WERI-Rb-1 (cell line): ENCODE measurements at regions not wholly inside any gene's neighbourhood (a gene's known extent, or its start where the extent isn't known, plus 50 kb on each side); places are given as distances from the start of the nearest gene placed in this dataset.

Experiments
- DNase-seq: peaks from one replicate; pipeline ENCODE4 v3.0.0-alpha.2; 2020
- H3K27ac ChIP-seq: fragments of 250-450 bp; sonication (Bioruptor Pico); 2 replicates; pipeline ENCODE4 v1.5.1; 2020; ENCODE audit warnings: mild to moderate bottlenecking, moderate library complexity
- H3K27me3 ChIP-seq: fragments of 250-450 bp; sonication (Bioruptor Pico); 2 replicates; pipeline ENCODE4 v1.5.1; 2021; ENCODE audit warnings: mild to moderate bottlenecking, low read depth, moderate library complexity; ENCODE audit not compliant: insufficient read depth, severe bottlenecking
- H3K36me3 ChIP-seq: fragments of 250-450 bp; sonication (Bioruptor Pico); 2 replicates; pipeline ENCODE4 v1.5.1; 2020; ENCODE audit warnings: mild to moderate bottlenecking, moderate library complexity
- H3K4me3 ChIP-seq: 2 replicates; pipeline ENCODE4 v1.5.1; 2011; ENCODE audit warnings: low read depth, mild to moderate bottlenecking, control low read depth, low read length
- H3K9me3 ChIP-seq: fragments of 250-450 bp; sonication (Bioruptor Pico); 2 replicates; pipeline ENCODE4 v1.5.1; 2021; ENCODE audit warnings: mild to moderate bottlenecking, moderate library complexity; ENCODE audit not compliant: severe bottlenecking
- CTCF ChIP-seq: IDR thresholded peaks from 2 replicates; pipeline ENCODE4 v1.5.1; 2011; ENCODE audit warnings: low read depth, mild to moderate bottlenecking, control low read depth, inconsistent platforms, low read length

GRCh38 chr11:70507466-70508230, 109.3 kb downstream of the CTTN start:
- Histone ChIP-seq H3K27ac (no peak overlapping the region), H3K36me3 (no peaks in the 10 kb centered on the region), H3K4me3 (no peak overlapping the region), H3K27me3 (no peaks in the 10 kb centered on the region), H3K9me3 (no peaks in the 10 kb centered on the region)
- TF ChIP-seq CTCF, result no peak
- peak; percentile 1 for DNase-seq

GRCh38 chr11:70508231-70508480, 109.8 kb downstream of the CTTN start:
- no peaks in the 10 kb centered on the region for H3K36me3 ChIP-seq
- H3K27me3 ChIP-seq, result no peaks in the 10 kb centered on the region
- no peak overlapping the region for H3K4me3 ChIP-seq
- no peak for TF ChIP-seq CTCF
- no peak overlapping the region for H3K27ac ChIP-seq
- peaks cover 4% of the 10 kb centered on the region for H3K9me3 ChIP-seq
- DNase-seq, result peak; percentile 4

GRCh38 chr11:70509476-70509875, 111.1 kb downstream of the CTTN start:
- H3K4me3 ChIP-seq, result no peak overlapping the region
- peak; percentile 35 for DNase-seq
- no peaks in the 10 kb centered on the region for H3K27me3 ChIP-seq
- no peak overlapping the region for H3K27ac ChIP-seq
- peaks cover 11% of the 10 kb centered on the region for H3K9me3 ChIP-seq
- no peak for TF ChIP-seq CTCF
- H3K36me3 ChIP-seq, result no peaks in the 10 kb centered on the region

GRCh38 chr11:70510106-70510505, 111.8 kb downstream of the CTTN start:
- Histone ChIP-seq H3K9me3 (peaks cover 11% of the 10 kb centered on the region), H3K27ac (no peak overlapping the region)
- no peak for TF ChIP-seq CTCF

GRCh38 chr11:70510571-70510970, 112.2 kb downstream of the CTTN start:
- Histone ChIP-seq H3K36me3 (no peaks in the 10 kb centered on the region), H3K9me3 (peaks cover 11% of the 10 kb centered on the region), H3K27me3 (no peaks in the 10 kb centered on the region), H3K27ac (no peak overlapping the region), H3K4me3 (no peak overlapping the region)
- DNase-seq, result no peak
- TF ChIP-seq CTCF, result no peak

More at GRCh38 chr11:70510106-70510505, 111.8 kb downstream of the CTTN start:
- no peak overlapping the region for H3K4me3 ChIP-seq
- no peak for DNase-seq
- no peaks in the 10 kb centered on the region for H3K36me3 ChIP-seq
- no peaks in the 10 kb centered on the region for H3K27me3 ChIP-seq

- no peak for DNase-seq
- Histone ChIP-seq H3K27ac (no peak overlapping the region), H3K27me3 (no peaks in the 10 kb centered on the region), H3K9me3 (peaks cover 11% of the 10 kb centered on the region), H3K4me3 (no peak overlapping the region), H3K36me3 (no peaks in the 10 kb centered on the region)
- peak; percentile 47 for TF ChIP-seq CTCF
These were observed 113.0 kb downstream of the CTTN start for GRCh38 chr11:70511345-70511744.
